ENCODE measurements at regions not wholly inside any gene's neighbourhood (a gene's known extent, or its start where the extent isn't known, plus 50 kb on each side); places are given as distances from the start of the nearest gene placed in this dataset.
"Not testable (repeated sequence)": the region's sequence is repeated elsewhere in the genome, so short reads cannot be mapped to it uniquely, and the experiment has no call there.

- not testable (repeated sequence) for H3K4me1 ChIP-seq (ENCODE audit: control insufficient read depth in 1 of 2, insufficient read depth in 2 of 2, low read length in 2 of 2); H3K4me3 ChIP-seq (ENCODE audit: low read depth in 1 of 2, low read length in 2 of 2); H3K9me3 ChIP-seq (ENCODE audit: control insufficient read depth in 1 of 2, low read length in 2 of 2); H3K27ac ChIP-seq (ENCODE audit: low read depth, low read length); H3K9ac ChIP-seq (ENCODE audit: low read depth in 1 of 2, low read length in 2 of 2); H3K36me3 ChIP-seq (ENCODE audit: control insufficient read depth in 1 of 2, insufficient read depth in 2 of 2, low read length in 2 of 2); H3K27me3 ChIP-seq (ENCODE audit: control insufficient read depth in 1 of 2, insufficient read depth in 2 of 2, low read length in 2 of 2)
Measured at GRCh38 chr11:67797726-67798521, 123.5 kb upstream of the ALDH3B2 start.

DNA sequence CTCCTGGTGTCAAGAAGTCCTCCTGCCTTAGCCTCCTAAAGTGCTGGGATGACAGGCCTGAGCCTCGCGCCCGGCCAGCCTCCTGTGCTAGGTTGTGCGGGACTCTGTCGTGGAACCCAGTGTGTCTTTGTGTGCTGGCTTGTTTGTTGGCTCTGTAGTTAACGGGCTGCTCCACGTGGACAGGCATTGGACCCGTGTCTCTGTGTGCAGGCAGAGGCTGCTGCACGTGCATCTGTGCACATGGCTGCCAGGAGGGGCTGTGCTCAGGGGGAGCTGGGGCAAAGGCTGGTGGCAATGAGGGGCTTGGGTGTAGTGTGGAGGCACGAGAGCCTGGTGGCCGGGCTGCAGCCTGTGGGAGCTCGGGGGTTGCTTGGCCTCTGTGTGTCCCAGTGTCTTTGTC lies 121.3 kb upstream of the ALDH3B2 start:
- Histone ChIP-seq H3K9me3 (ENCODE audit: control insufficient read depth in 1 of 2, low read length in 2 of 2) (no peaks in the 10 kb centered on the region), H3K27me3 (ENCODE audit: control insufficient read depth in 1 of 2, insufficient read depth in 2 of 2, low read length in 2 of 2) (no peaks in the 10 kb centered on the region), H3K36me3 (ENCODE audit: control insufficient read depth in 1 of 2, insufficient read depth in 2 of 2, low read length in 2 of 2) (no peaks in the 10 kb centered on the region), H3K4me1 (ENCODE audit: control insufficient read depth in 1 of 2, insufficient read depth in 2 of 2, low read length in 2 of 2) (no peaks in the 10 kb centered on the region), H3K4me3 (ENCODE audit: low read depth in 1 of 2, low read length in 2 of 2) (no peak overlapping the region), H3K9ac (ENCODE audit: low read depth in 1 of 2, low read length in 2 of 2) (no peak overlapping the region), H3K27ac (ENCODE audit: low read depth, low read length) (no peak overlapping the region)

DNA sequence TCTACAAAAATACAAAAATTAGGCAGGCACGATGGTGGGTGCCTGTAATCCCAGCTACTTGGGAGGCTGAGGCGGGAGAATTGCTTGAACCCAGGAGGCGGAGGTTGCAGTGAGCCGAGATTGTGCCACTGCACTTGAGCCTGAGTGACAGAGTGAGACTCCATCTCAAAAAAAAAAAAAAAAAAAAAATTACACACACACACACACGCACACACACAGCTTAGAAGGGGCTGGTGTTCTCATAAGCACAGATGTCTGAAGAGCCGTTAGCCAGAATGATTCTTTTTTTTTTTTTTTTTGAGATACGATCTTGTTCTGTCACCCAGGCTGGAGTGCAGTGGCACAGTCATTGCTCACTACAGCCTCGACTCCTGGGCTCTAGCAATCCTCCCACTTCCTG lies 119.3 kb upstream of the ALDH3B2 start:
- not testable (repeated sequence) for H3K4me3 ChIP-seq (ENCODE audit: low read depth in 1 of 2, low read length in 2 of 2); H3K27ac ChIP-seq (ENCODE audit: low read depth, low read length); H3K9me3 ChIP-seq (ENCODE audit: control insufficient read depth in 1 of 2, low read length in 2 of 2); H3K4me1 ChIP-seq (ENCODE audit: control insufficient read depth in 1 of 2, insufficient read depth in 2 of 2, low read length in 2 of 2); H3K27me3 ChIP-seq (ENCODE audit: control insufficient read depth in 1 of 2, insufficient read depth in 2 of 2, low read length in 2 of 2); H3K36me3 ChIP-seq (ENCODE audit: control insufficient read depth in 1 of 2, insufficient read depth in 2 of 2, low read length in 2 of 2); H3K9ac ChIP-seq (ENCODE audit: low read depth in 1 of 2, low read length in 2 of 2)

DNA sequence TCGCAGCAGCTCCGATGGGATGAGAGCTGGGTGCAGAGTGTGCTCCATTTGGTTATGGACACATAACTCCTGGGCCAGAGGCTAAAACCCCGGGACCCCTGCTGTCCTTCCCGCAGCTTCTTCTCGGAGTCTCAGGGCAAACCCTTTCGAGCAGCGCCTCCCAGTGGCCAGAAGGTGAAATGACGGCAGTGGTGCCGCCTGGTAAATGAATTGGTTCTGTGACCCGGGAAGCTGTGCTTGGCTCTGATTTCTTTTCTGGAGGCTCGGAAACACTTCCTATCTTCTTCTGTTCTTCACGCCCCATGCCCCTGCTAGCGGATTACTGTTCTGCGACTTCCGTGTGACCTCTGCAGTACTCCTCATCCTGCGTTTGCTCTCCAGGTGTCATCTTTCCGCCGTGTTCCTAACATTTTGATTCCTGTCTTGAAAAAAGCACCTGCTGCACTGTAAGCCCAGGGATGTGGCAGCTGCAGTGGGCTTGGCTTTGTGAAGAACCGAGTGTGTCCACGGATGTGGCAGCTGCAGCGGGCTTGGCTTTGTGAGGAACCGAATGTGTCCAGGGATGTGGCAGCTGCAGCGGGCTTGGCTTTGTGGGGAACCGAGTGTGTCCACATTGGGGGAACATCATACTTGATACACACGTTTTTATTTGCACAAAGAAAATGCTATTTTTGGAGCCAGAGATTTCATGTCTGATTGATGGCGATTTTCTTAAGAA lies 118.0 kb upstream of the ALDH3B2 start:
- H3K4me3 ChIP-seq (ENCODE audit: low read depth in 1 of 2, low read length in 2 of 2); H3K27ac ChIP-seq (ENCODE audit: low read depth, low read length); H3K27me3 ChIP-seq (ENCODE audit: control insufficient read depth in 1 of 2, insufficient read depth in 2 of 2, low read length in 2 of 2); H3K36me3 ChIP-seq (ENCODE audit: control insufficient read depth in 1 of 2, insufficient read depth in 2 of 2, low read length in 2 of 2); H3K9ac ChIP-seq (ENCODE audit: low read depth in 1 of 2, low read length in 2 of 2); H3K9me3 ChIP-seq (ENCODE audit: control insufficient read depth in 1 of 2, low read length in 2 of 2); H3K4me1 ChIP-seq (ENCODE audit: control insufficient read depth in 1 of 2, insufficient read depth in 2 of 2, low read length in 2 of 2): not testable (repeated sequence)

- not testable (repeated sequence) for H3K36me3 ChIP-seq (ENCODE audit: control insufficient read depth in 1 of 2, insufficient read depth in 2 of 2, low read length in 2 of 2)
Measured at GRCh38 chr11:67791598-67792170, 117.3 kb upstream of the ALDH3B2 start.

GRCh38 chr11:67788341-67788695 lies 113.9 kb upstream of the ALDH3B2 start:
- not testable (repeated sequence) for H3K27me3 ChIP-seq (ENCODE audit: control insufficient read depth in 1 of 2, insufficient read depth in 2 of 2, low read length in 2 of 2); H3K4me3 ChIP-seq (ENCODE audit: low read depth in 1 of 2, low read length in 2 of 2); H3K36me3 ChIP-seq (ENCODE audit: control insufficient read depth in 1 of 2, insufficient read depth in 2 of 2, low read length in 2 of 2); H3K27ac ChIP-seq (ENCODE audit: low read depth, low read length); H3K9me3 ChIP-seq (ENCODE audit: control insufficient read depth in 1 of 2, low read length in 2 of 2); H3K9ac ChIP-seq (ENCODE audit: low read depth in 1 of 2, low read length in 2 of 2); H3K4me1 ChIP-seq (ENCODE audit: control insufficient read depth in 1 of 2, insufficient read depth in 2 of 2, low read length in 2 of 2)

More at GRCh38 chr11:67791598-67792170, 117.3 kb upstream of the ALDH3B2 start:
- not testable (repeated sequence) for H3K4me1 ChIP-seq (ENCODE audit: control insufficient read depth in 1 of 2, insufficient read depth in 2 of 2, low read length in 2 of 2); H3K27ac ChIP-seq (ENCODE audit: low read depth, low read length); H3K9me3 ChIP-seq (ENCODE audit: control insufficient read depth in 1 of 2, low read length in 2 of 2); H3K9ac ChIP-seq (ENCODE audit: low read depth in 1 of 2, low read length in 2 of 2); H3K27me3 ChIP-seq (ENCODE audit: control insufficient read depth in 1 of 2, insufficient read depth in 2 of 2, low read length in 2 of 2); H3K4me3 ChIP-seq (ENCODE audit: low read depth in 1 of 2, low read length in 2 of 2)

DNA sequence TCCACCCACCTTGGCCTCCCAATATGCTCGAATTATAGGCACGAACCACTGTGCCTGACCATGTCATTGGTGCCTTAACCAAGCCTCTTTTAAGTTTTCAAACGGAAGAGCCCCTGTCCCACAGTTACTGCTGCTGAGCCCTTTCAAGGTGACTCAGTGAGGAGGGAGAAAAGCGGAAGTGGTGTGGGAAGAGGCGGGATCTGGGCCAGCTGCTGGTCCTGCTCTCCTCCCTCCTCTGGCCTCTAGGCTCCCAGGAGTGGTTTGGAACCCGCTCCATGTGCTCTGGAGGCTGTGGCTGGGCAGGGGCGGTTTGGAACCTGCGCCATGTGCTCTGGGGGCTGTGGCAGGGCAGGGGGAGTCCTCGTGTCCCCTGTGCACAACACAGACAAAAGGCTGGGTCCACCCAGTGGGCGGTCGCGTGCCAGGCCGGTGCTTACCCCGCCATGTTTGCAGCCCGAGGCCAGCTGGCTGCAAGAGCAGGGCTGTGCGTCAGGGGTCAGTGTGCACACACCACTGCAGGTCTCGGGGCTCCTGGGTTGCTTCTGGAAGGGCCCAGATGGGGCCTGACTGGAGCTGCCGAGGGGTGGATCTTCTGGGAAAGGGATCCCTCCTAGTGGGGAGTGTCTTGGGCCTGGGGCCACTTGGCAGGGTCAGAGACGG lies 113.4 kb upstream of the ALDH3B2 start:
- not testable (repeated sequence) for H3K27me3 ChIP-seq (ENCODE audit: control insufficient read depth in 1 of 2, insufficient read depth in 2 of 2, low read length in 2 of 2); H3K36me3 ChIP-seq (ENCODE audit: control insufficient read depth in 1 of 2, insufficient read depth in 2 of 2, low read length in 2 of 2); H3K27ac ChIP-seq (ENCODE audit: low read depth, low read length); H3K4me1 ChIP-seq (ENCODE audit: control insufficient read depth in 1 of 2, insufficient read depth in 2 of 2, low read length in 2 of 2); H3K4me3 ChIP-seq (ENCODE audit: low read depth in 1 of 2, low read length in 2 of 2); H3K9ac ChIP-seq (ENCODE audit: low read depth in 1 of 2, low read length in 2 of 2); H3K9me3 ChIP-seq (ENCODE audit: control insufficient read depth in 1 of 2, low read length in 2 of 2)

DNA sequence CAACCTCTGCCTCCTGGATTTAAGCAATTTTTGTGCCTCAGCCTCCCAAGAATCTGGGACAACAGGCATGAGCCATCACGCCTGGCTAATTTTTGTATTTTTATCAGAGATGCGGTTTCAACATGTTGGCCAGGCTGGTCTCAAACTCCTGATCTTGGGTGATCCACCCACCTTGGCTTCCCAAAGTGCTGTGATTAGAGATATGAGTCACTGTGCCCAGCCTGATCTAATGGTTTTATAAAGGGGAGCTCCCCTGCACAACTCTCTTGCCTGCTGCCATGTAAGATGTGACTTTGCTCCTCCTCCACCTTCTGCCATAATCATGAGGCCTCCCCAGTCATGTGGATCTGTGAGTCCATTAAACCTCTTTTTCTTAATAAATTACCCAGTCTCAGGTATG lies 107.5 kb upstream of the ALDH3B2 start:
- not testable (repeated sequence) for H3K36me3 ChIP-seq (ENCODE audit: control insufficient read depth in 1 of 2, insufficient read depth in 2 of 2, low read length in 2 of 2); H3K9me3 ChIP-seq (ENCODE audit: control insufficient read depth in 1 of 2, low read length in 2 of 2); H3K4me1 ChIP-seq (ENCODE audit: control insufficient read depth in 1 of 2, insufficient read depth in 2 of 2, low read length in 2 of 2); H3K4me3 ChIP-seq (ENCODE audit: low read depth in 1 of 2, low read length in 2 of 2); H3K27ac ChIP-seq (ENCODE audit: low read depth, low read length); H3K27me3 ChIP-seq (ENCODE audit: control insufficient read depth in 1 of 2, insufficient read depth in 2 of 2, low read length in 2 of 2); H3K9ac ChIP-seq (ENCODE audit: low read depth in 1 of 2, low read length in 2 of 2)

DNA sequence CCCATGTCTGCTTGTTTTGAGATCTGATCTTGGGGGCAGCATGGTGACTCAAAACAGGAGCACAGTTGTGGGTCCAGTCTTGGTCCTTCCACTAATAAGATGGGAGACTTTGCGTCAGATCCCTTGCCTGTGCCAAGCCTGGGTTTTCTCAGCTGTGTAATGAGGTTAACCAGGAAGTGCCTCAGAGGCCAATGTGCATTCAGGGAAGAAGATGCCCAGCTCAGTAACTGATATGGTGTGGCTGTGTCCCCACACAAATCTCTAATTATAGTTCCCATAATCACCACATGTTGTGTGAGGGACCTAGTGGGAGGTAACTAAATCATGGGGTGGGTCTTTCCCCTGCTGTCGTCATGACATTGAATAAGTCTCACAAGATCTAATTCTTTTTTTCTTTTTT lies 107.1 kb upstream of the ALDH3B2 start:
- not testable (repeated sequence) for H3K27ac ChIP-seq (ENCODE audit: low read depth, low read length); H3K9ac ChIP-seq (ENCODE audit: low read depth in 1 of 2, low read length in 2 of 2); H3K4me1 ChIP-seq (ENCODE audit: control insufficient read depth in 1 of 2, insufficient read depth in 2 of 2, low read length in 2 of 2); H3K27me3 ChIP-seq (ENCODE audit: control insufficient read depth in 1 of 2, insufficient read depth in 2 of 2, low read length in 2 of 2); H3K9me3 ChIP-seq (ENCODE audit: control insufficient read depth in 1 of 2, low read length in 2 of 2); H3K4me3 ChIP-seq (ENCODE audit: low read depth in 1 of 2, low read length in 2 of 2); H3K36me3 ChIP-seq (ENCODE audit: control insufficient read depth in 1 of 2, insufficient read depth in 2 of 2, low read length in 2 of 2)

GRCh38 chr11:67780056-67780455 lies 105.6 kb upstream of the ALDH3B2 start:
- no peaks in the 10 kb centered on the region for H3K36me3 ChIP-seq (ENCODE audit: control insufficient read depth in 1 of 2, insufficient read depth in 2 of 2, low read length in 2 of 2)
- H3K27ac ChIP-seq (ENCODE audit: low read depth, low read length), result no peak overlapping the region
- H3K4me1 ChIP-seq (ENCODE audit: control insufficient read depth in 1 of 2, insufficient read depth in 2 of 2, low read length in 2 of 2), result no peaks in the 10 kb centered on the region
- H3K9me3 ChIP-seq (ENCODE audit: control insufficient read depth in 1 of 2, low read length in 2 of 2), result no peaks in the 10 kb centered on the region
- no peaks in the 10 kb centered on the region for H3K27me3 ChIP-seq (ENCODE audit: control insufficient read depth in 1 of 2, insufficient read depth in 2 of 2, low read length in 2 of 2)
- no peak overlapping the region for H3K9ac ChIP-seq (ENCODE audit: low read depth in 1 of 2, low read length in 2 of 2)
- no peak overlapping the region for H3K4me3 ChIP-seq (ENCODE audit: low read depth in 1 of 2, low read length in 2 of 2)

Data from duodenal mucosa (tissue), 2 donors.